GM19452 (cell line): ENCODE measurements at regions not wholly inside any gene's neighbourhood (a gene's known extent, or its start where the extent isn't known, plus 50 kb on each side); places are given as distances from the start of the nearest gene placed in this dataset.
"Not testable (repeated sequence)": the region's sequence is repeated elsewhere in the genome, so short reads cannot be mapped to it uniquely, and the experiment has no call there.

Experiments
- ATAC-seq: cut with Tn5 transposase; IDR thresholded peaks from one replicate; pipeline ENCODE4 v1.9.1; 2021; ENCODE audit not compliant: unreplicated experiment

GRCh38 chr9:88917375-88917774 lies 73.9 kb upstream of the S1PR3 start:
- no peak for ATAC-seq

- ATAC-seq: not testable (repeated sequence)
Measured at GRCh38 chr9:88918537-88918936, 72.7 kb upstream of the S1PR3 start.

GRCh38 chr9:88920645-88921044 lies 70.6 kb upstream of the S1PR3 start:
- ATAC-seq: no peak

DNA sequence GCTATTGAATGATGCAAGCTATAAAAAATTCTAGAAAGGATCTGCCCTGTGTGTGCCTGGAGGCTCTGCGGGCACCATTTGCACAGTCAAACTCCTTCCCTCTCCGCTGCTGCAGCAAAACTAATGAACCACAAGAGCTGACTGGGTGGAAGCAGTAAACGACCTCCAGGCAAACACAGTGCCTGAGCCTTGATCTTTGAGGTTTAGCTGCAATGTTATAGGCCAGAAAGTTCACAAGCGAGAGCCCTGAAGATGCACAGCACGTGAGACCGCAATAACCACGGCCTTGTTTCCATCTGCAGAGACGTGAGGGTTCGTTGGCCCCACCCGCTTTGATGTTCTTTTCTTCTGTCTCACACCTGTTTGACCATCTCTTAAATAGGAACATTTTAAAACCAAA lies 69.2 kb upstream of the S1PR3 start:
- peak; percentile 73 for ATAC-seq

DNA sequence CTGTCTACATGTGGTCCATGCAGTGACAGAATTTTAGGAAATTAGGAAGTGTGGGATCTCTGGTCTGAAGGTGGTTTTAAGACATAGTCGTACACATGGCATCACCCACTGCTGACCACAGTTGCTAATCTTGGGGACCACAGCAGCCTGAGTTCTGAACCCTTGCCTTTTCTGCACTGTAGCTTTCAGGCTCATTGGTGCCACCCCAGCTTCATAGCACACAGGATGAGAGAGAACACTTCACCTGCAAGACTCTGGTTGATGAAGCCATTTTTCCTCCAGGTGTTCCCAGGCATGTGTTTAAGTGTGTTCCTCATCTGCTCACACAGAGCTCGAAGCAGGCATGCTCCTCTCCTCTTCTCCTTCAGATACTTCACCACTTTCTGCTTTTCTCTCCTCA lies 68.2 kb upstream of the S1PR3 start:
- no peak for ATAC-seq

DNA sequence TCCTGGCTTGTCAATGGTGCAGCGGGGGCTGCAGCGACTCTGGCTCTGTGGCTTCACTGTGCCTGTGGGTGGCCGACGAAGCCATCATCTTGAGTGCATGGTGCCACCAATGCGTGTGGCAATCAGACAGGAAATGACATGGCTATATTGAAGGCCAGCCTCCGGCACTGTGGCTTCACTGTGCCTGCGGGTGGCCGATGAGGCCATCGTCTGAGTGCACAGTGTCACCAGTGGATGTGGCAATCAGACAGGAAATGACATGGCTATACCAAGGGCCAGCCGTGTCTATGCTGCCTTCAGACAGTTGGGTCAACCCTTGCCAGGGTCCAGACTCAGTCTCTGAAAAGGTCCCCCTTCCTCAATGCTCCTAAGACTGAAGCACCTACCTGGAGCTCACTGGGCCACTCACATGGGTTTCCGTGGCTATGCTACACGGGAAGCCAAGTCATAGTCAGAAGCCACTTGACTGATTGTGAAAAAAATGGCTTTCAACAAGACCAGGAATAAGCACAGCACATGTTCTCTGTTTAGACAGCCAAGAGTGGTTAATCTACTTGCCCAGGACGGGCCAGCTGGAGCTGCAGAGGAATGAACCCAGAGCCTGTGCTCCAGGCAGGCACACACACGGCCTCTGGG lies 67.5 kb upstream of the S1PR3 start:
- ATAC-seq: no peak

DNA sequence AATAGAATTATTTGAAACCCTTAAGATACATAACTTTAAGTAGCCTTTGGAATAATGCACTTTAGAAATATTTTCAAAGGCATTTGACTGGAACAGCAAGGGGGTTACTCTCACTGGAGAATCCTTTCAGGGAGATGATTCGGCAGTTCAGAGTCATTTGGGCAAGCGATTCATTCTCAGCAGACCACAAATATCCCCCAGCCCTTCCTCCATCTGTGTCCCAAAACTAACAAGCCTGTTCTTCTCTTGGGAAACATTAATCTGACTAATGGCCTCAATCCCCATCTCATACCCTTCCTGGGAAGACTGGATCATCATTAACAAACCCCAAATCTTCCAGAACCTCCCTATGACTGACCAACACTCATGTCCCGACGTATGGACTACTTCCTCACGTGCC lies 65.8 kb upstream of the S1PR3 start:
- no peak for ATAC-seq

- no peak for ATAC-seq
Measured at GRCh38 chr9:88926781-88927505, 64.3 kb upstream of the S1PR3 start.

GRCh38 chr9:88927510-88927909 lies 63.8 kb upstream of the S1PR3 start:
- no peak for ATAC-seq

DNA sequence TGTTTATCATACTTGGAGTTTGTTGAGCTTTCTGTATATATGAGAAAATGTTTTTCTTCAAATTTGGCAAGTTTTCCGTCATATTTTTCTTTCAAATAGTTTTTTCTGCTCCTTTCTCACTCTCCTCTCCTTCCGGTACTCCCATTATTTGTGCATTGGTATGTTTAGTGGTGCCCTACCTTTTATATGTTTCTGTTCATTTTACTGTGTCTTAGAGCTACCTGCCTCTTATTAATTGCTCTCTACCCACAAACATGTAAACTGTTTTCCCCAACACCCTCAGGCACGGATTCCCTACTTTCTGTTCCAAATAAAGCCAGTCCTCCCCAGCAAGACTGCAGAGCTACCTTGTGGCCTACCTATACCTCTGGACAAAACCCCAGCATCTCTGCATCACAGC lies 60.6 kb upstream of the S1PR3 start:
- no peak for ATAC-seq

GRCh38 chr9:88932766-88933165 lies 58.5 kb upstream of the S1PR3 start:
- no peak for ATAC-seq

- no peak for ATAC-seq
Measured at GRCh38 chr9:88933607-88934379, 57.5 kb upstream of the S1PR3 start.

DNA sequence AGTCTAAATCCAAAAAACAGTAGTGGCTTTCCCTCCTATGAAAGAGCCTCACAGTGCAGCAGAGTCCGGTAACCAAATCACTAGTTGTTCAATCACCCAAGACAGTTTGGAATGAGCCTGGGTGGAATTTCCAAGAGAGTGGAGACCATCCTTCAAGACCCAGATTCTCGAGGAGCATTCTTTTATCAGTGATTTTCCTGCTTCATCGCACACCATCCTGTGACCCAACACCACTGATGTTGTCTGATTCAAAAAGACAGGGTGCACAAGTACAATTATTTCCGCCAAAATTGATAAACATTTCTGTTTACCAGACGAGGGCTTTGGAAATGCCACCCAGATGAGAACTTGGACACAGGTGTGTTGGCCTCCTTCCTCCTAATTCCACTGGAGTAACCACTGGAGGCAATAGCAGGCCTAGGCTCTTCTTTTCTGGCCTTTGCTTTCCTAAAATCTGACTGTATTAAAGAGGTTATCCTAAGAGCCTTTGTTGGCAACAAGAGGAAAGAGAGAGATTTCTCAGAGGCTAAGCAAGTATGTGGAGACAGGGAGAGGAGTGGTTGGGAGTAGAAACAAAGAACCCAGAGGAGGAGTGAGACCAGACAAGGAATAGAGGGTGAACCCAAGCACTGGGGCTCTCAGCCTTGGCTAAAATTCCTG lies 56.3 kb upstream of the S1PR3 start:
- ATAC-seq: no peak

DNA sequence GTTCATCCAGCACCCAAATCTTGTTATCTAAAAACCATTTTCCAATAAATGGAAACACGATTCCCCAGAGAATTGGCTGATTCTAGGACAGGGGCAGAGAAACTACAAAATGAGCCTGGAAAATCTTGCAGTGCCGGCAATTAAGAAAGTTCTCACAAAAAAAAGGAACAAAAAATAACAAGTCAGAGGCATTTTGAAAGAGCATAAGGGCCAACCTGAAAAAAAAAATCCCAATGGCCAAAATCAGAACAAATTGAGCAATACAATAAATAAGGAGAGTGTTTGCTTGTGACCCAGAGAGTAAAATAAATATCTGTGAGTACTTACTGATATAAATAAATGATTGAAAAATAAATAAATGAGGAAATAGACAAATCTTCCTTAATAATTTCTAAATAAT lies 55.1 kb upstream of the S1PR3 start:
- no peak for ATAC-seq

DNA sequence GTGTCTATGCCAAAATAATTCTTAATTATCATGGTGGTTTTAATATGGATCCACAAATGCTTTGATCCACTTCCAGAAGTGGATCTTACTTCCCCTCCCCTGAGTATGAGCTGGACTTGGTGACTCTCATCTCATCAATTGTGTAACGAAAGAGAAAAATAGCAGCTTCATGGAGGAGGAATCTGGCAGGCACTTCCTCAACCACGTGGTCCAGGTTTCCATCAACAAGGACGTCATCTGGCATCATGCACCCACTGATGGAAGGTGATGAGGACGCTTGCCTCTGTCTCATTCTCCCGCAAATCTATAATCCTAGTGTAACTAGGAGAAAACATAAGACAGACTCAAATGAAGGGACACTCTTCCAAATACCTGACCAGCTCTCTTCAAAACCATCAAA lies 54.6 kb upstream of the S1PR3 start:
- ATAC-seq: no peak

GRCh38 chr9:88937248-88937647 lies 54.0 kb upstream of the S1PR3 start:
- no peak for ATAC-seq

DNA sequence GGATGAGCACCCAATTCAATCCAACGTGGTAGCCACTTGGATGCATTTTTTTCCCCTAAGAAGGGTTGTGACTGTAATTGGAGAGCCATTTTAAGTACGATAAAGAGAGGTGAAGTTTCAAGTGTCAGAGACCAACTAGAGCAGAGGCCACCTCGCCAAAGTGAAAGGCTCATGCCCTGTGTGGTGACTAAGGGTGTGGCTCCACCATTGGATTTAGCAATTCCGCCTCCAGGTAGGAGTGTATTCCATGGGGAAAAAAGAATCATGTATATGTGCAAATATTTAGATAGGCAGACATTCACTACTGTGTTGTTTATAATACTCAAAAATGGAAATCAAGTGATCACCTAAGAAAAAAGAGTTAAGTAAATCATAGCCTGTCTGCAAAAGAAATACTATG lies 53.1 kb upstream of the S1PR3 start:
- ATAC-seq: no peak
